Esophagus (tissue), 2 donors: ENCODE measurements at regions not wholly inside any gene's neighbourhood (a gene's known extent, or its start where the extent isn't known, plus 50 kb on each side); places are given as distances from the start of the nearest gene placed in this dataset.

Source experiments
- H3K27ac ChIP-seq, 2 donors: one replicate each; pipeline ENCODE4 v1.5.1; 2013; ENCODE audit warnings: low read depth in 2 of 2, mild to moderate bottlenecking in 2 of 2, inconsistent platforms in 1 of 2, low read length in 1 of 2, moderate library complexity in 1 of 2
- H3K27me3 ChIP-seq, 2 donors: one replicate each; pipeline ENCODE4 v1.6.1; 2013; ENCODE audit warnings: low read length in 2 of 2, control low read depth in 1 of 2, mild to moderate bottlenecking in 1 of 2; ENCODE audit not compliant: insufficient read depth in 2 of 2, control insufficient read depth in 1 of 2
- H3K36me3 ChIP-seq, 2 donors: one replicate each; pipeline ENCODE4 v1.6.1; 2013; ENCODE audit warnings: low read length in 1 of 2; ENCODE audit not compliant: control insufficient read depth in 2 of 2, insufficient read depth in 2 of 2
- H3K4me1 ChIP-seq, 2 donors: one replicate each; pipeline ENCODE4 v1.6.1; 2013; ENCODE audit warnings: low read length in 1 of 2; ENCODE audit not compliant: control insufficient read depth in 2 of 2, insufficient read depth in 2 of 2
- H3K4me3 ChIP-seq, 2 donors: one replicate each; pipeline ENCODE4 v1.5.1; 2013; ENCODE audit warnings: low read length in 2 of 2, mild to moderate bottlenecking in 2 of 2, low read depth in 1 of 2, moderate library complexity in 1 of 2
- H3K9me3 ChIP-seq, 2 donors: one replicate each; pipeline ENCODE4 v1.6.1; 2013; ENCODE audit warnings: mild to moderate bottlenecking in 2 of 2, low read depth in 1 of 2, low read length in 1 of 2, moderate library complexity in 1 of 2; ENCODE audit not compliant: control insufficient read depth in 2 of 2, insufficient read depth in 1 of 2
- whole genome bisulfite sequencing, 2 donors: extraction: QIAGEN DNeasy Blood & Tissue Kit; methylation state at CpG; one replicate each; pipeline ENCODE4 v1.1.7; 2013; 5-methylcytosine and 5-hydroxymethylcytosine counted together
- donor health status: healthy with polysubstance abuse.
- donor health status: Bipolar disorder and iron deficiency.

- Histone ChIP-seq H3K9me3 (no peaks in the 10 kb centered on the region), H3K27ac (no peak overlapping the region), H3K27me3 (peaks cover 0 to 3% of the 10 kb centered on the region in 2 donors), H3K4me3 (no peak overlapping the region), H3K4me1 (peaks cover 0 to 2% of the 10 kb centered on the region in 2 donors), H3K36me3 (no peaks in the 10 kb centered on the region)
- WGBS, 2 donors = 85 to 91% methylated on average over 6 of the region's 6 CpGs
These were observed 294.8 kb downstream of the HS3ST3B1 start for GRCh38 chr17:14595656-14596055.

GRCh38 chr17:14594690-14595089 is 293.8 kb downstream of the HS3ST3B1 start:
- 93 to 95% methylated on average over 5 of the region's 5 CpGs for WGBS, 2 donors
- Histone ChIP-seq H3K27me3 (peaks cover 0 to 3% of the 10 kb centered on the region in 2 donors), H3K4me3 (no peak overlapping the region)

GRCh38 chr17:14593956-14594355 is 293.1 kb downstream of the HS3ST3B1 start:
- Histone ChIP-seq H3K36me3 (no peaks in the 10 kb centered on the region), H3K27me3 (peaks cover 0 to 3% of the 10 kb centered on the region in 2 donors), H3K27ac (no peak overlapping the region), H3K4me3 (no peak overlapping the region), H3K9me3 (no peaks in the 10 kb centered on the region), H3K4me1 (peaks cover 0 to 2% of the 10 kb centered on the region in 2 donors)
- WGBS, 2 donors = 67 to 77% methylated on average over 6 of the region's 6 CpGs

More at GRCh38 chr17:14594690-14595089, 293.8 kb downstream of the HS3ST3B1 start:
- no peaks in the 10 kb centered on the region for H3K9me3 ChIP-seq
- no peak overlapping the region for H3K27ac ChIP-seq
- H3K36me3 ChIP-seq = no peaks in the 10 kb centered on the region
- peaks cover 0 to 2% of the 10 kb centered on the region in 2 donors for H3K4me1 ChIP-seq

GRCh38 chr17:14590459-14591250 is 289.8 kb downstream of the HS3ST3B1 start:
- Histone ChIP-seq H3K4me1 (peaks cover 0 to 2% of the 10 kb centered on the region in 2 donors), H3K27me3 (no peaks in the 10 kb centered on the region), H3K27ac (no peak overlapping the region), H3K36me3 (no peaks in the 10 kb centered on the region), H3K9me3 (no peaks in the 10 kb centered on the region), H3K4me3 (no peak overlapping the region)
- 83 to 85% methylated on average over 5 of the region's 5 CpGs for WGBS, 2 donors

- Histone ChIP-seq H3K27ac (no peak overlapping the region), H3K4me3 (no peak overlapping the region), H3K4me1 (no peaks in the 10 kb centered on the region), H3K36me3 (no peaks in the 10 kb centered on the region), H3K9me3 (no peaks in the 10 kb centered on the region), H3K27me3 (no peaks in the 10 kb centered on the region)
- 90% methylated on average over 4 of the region's 4 CpGs for WGBS, 2 donors
These were observed 284.2 kb downstream of the HS3ST3B1 start for GRCh38 chr17:14585099-14585498.

GRCh38 chr17:14582996-14583395 is 282.1 kb downstream of the HS3ST3B1 start:
- Histone ChIP-seq H3K4me1 (no peaks in the 10 kb centered on the region), H3K4me3 (no peak overlapping the region), H3K9me3 (no peaks in the 10 kb centered on the region), H3K27ac (no peak overlapping the region), H3K36me3 (no peaks in the 10 kb centered on the region), H3K27me3 (no peaks in the 10 kb centered on the region)
- WGBS, 2 donors = 94 to 97% methylated on average over 2 of the region's 2 CpGs

GRCh38 chr17:14581186-14581830 is 280.4 kb downstream of the HS3ST3B1 start:
- 83 to 88% methylated on average over 10 of the region's 10 CpGs for WGBS, 2 donors
- Histone ChIP-seq H3K4me1 (no peaks in the 10 kb centered on the region), H3K4me3 (no peak overlapping the region), H3K27me3 (no peaks in the 10 kb centered on the region), H3K27ac (no peak overlapping the region), H3K9me3 (no peaks in the 10 kb centered on the region), H3K36me3 (no peaks in the 10 kb centered on the region)

- Histone ChIP-seq H3K27ac (no peak overlapping the region), H3K9me3 (no peaks in the 10 kb centered on the region), H3K4me3 (no peak overlapping the region), H3K27me3 (no peaks in the 10 kb centered on the region), H3K4me1 (no peaks in the 10 kb centered on the region), H3K36me3 (no peaks in the 10 kb centered on the region)
- 43 to 46% methylated on average over 5 of the region's 5 CpGs for WGBS, 2 donors
These were observed 279.6 kb downstream of the HS3ST3B1 start for GRCh38 chr17:14580499-14580898.

- Histone ChIP-seq H3K9me3 (no peaks in the 10 kb centered on the region), H3K27ac (no peak overlapping the region), H3K4me1 (no peaks in the 10 kb centered on the region), H3K4me3 (no peak overlapping the region), H3K36me3 (no peaks in the 10 kb centered on the region), H3K27me3 (no peaks in the 10 kb centered on the region)
- WGBS, 2 donors = 20 to 41% methylated on average over 3 of the region's 3 CpGs
These were observed 278.8 kb downstream of the HS3ST3B1 start for GRCh38 chr17:14579716-14580115.
